HG03432 (cell line): ENCODE measurements at regions not wholly inside any gene's neighbourhood (a gene's known extent, or its start where the extent isn't known, plus 50 kb on each side); places are given as distances from the start of the nearest gene placed in this dataset.

ENCODE experiments used
- ATAC-seq: cut with Tn5 transposase; IDR thresholded peaks from one replicate; pipeline ENCODE4 v1.9.1; 2021; ENCODE audit warnings: mild to moderate bottlenecking, moderate library complexity; ENCODE audit not compliant: unreplicated experiment

DNA sequence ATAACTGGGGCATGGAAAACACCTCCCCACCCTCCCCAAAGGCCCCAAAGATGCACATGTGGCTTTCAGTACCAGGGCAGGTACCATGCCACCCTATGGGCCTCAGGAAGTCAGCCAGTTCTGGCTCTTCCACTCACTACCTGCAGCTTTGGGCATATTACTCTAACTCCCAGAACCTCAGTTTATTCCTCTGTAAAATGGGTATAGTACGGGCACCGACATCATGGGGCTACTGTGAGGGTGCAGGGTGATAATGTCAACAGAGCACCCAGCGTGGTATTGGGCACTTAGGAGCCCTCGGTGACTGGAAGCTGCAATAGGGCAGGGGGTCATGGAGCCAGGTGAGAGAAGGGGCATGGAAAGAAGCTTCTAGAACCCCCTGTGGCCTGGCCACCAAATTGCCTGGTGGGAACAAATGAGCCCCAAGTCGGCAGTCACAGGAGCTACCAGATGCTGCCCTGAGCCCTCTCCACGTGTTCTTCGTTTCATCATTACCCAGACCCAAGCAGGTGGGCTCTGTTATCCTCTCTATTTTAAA lies 512.1 kb downstream of the SHQ1 start:
- ATAC-seq, result no peak

DNA sequence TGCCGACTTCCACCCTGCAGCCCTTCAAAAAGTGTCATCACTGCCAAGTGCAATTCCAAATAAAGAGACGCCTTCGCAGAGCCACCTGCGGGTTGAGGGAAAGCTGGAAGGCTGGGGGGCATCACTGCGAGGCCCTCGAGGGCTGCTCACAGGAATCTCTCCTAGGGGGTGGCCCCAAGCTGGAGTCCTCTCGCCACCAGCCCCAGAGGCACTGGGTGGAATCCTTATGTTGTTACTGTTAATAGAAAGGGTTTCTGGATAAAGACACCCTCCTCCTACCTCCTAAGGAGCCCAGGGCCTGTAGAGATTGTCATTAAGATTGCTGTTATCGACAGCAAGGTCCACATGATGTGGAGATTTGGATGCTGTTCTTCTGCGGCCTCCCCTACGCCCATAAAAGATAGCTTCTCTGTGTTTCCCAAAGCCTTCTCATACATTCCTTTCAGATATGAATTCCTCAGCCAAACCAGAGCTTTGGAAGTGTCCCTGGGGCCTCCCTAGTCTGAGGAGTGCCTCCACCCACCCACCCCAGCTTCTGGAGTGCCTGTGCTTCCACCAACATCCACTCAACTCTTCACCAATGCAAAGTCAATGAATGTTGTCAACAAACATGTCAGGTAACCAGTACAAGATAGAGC lies 512.7 kb downstream of the SHQ1 start:
- no peak for ATAC-seq

GRCh38 chr3:72334681-72335457 lies 513.4 kb downstream of the SHQ1 start:
- no peak for ATAC-seq

DNA sequence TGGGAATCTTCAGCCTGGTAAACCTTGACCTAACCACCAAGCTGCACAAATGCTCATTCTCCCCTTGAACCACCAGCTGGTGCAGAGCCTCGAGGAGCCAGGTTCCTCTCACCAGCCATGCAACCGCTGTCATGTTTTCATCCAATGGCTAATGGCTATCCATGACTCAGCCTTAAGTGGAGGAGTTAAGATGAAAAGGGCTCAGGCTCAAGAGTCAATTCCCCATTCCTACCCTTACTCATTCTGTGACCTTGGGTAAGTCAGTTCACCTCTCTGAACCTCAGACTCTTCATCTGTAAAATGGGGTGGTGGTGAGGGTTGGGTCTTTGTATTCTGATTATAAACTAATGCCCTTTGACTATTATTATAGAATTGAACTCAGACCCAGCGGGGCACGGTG lies 515.6 kb downstream of the SHQ1 start:
- no peak for ATAC-seq

DNA sequence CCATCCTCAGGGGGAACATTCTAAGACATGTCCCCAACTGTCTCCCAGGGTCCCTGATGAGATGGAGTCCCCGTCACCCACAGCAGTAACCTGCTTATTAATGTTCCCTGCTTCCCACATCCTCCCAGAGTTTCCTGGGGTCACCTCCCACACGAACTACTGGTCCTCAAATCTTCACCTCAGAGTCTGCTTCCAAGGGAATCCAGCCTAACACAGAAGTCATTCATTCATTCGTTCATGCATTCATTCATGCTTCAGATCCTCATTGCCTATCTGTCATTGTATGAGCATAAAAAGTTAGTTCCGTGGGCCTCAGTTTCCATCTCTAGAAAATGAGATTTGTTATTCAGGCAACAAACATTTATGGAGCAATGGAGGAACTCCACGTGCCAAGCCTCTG lies 516.2 kb downstream of the SHQ1 start:
- ATAC-seq, result no peak

DNA sequence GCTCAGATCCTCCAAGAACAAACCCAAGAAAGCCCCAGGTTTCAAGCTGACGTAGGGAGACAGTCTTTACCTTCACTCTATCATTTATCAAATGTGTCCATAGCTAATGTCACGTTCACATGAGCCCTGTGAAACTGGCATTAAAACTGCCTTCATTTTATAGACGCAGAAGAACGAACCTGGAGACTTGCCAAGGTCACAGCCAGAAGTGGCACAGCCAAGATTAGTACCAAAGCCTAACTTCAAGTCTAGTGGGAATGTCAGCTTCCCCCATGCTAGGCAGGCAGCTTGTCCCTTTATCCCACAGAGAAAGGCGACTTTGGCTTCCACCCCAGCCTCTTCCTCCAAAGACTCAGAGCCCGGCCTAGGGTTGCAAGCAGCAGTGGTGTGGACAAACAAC lies 517.2 kb downstream of the SHQ1 start:
- ATAC-seq, result no peak

- no peak for ATAC-seq
These were observed 518.9 kb downstream of the SHQ1 start for GRCh38 chr3:72329354-72329753.

- ATAC-seq, result no peak
These were observed 519.4 kb downstream of the SHQ1 start for GRCh38 chr3:72328755-72329277.

DNA sequence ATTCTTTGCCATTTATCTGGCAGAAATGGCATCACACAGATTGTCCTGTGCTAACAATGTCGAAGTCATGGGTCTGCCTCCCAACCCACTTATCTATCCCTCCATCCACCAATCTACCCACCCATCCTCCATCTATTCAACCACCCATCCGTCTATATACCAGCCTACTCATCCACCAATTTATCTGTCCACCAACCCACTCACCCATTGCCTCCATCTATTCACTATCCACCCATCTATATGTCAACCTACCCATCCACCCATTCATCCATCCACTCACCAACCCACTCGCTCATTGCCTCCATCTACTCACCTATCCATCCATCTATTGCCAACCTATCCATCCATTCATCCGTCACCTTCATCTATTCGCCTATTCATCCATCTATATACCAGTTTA lies 521.2 kb downstream of the SHQ1 start:
- no peak for ATAC-seq

DNA sequence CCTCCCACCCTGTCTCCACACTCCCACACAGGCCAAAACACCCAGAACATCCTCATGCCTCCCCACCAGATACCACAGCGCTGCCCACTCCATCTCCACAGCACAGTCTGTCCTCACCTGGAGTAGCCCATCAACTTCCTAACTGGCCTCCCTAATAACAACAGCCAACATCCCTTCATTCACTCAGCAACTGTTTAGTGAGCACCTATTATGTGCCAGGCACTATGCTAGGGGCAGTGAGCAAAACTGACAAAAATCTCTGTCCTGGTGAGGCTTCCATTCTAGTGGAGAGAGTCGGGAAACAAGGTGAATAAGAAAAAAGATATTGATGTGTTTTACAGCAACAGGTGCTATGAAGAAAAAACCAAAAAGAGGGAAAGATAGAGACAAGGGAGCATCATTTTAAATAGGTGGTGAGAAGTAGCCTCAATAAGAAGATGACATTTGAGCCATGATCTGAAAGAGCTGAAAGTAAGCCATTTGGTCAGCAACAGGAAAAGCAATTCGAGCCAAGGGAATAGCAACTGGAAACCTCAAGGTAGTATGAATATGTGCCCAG lies 523.9 kb downstream of the SHQ1 start:
- ATAC-seq, result no peak

- no peak for ATAC-seq
These were observed 524.5 kb downstream of the SHQ1 start for GRCh38 chr3:72323773-72324172.

GRCh38 chr3:72322264-72322976 lies 525.8 kb downstream of the SHQ1 start:
- ATAC-seq, result no peak

GRCh38 chr3:72320955-72321303 lies 527.3 kb downstream of the SHQ1 start:
- ATAC-seq, result no peak

DNA sequence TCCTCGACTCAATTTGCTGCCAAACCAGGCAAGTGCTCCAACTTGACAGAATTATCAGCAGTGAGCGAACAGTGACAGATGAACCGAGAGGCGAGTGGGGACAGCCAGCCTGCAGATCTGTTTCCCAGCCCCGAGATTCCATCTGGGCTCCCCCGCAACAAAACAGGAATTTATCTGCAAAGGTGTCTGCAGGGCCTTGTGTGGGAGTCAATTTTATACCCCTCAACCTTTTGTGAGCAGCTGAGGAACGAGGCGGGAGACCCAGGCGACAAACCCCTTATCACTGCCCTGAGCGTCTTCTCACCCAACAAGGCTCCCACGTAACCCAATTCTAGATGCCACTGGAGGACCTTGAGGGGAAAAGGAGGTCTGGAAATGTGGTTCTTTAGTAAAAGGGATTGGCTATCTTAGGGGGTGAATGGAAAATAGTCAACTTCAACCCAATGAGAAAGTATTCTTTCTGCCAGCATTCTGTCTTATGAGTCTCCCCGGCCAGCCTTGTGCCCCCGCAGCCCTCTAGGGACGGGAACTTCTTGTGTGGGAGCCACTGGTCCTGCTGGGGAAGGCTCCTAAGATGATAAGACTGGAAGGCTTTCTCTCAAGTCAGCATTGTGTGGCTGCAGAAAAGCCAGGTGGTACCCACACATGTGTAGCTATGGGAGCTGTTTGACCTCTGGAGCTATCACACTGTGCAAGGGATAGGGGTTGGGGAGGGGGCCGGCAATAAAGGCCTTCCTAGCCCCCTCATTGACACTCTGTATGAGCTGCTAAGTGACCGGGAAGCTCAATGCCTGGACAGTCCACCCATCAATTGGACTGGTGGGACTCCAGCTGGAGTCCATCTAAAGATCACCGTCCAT lies 527.9 kb downstream of the SHQ1 start:
- no peak for ATAC-seq

- no peak for ATAC-seq
These were observed 528.8 kb downstream of the SHQ1 start for GRCh38 chr3:72319194-72320094.

GRCh38 chr3:72318504-72319193 lies 529.6 kb downstream of the SHQ1 start:
- ATAC-seq, result no peak

DNA sequence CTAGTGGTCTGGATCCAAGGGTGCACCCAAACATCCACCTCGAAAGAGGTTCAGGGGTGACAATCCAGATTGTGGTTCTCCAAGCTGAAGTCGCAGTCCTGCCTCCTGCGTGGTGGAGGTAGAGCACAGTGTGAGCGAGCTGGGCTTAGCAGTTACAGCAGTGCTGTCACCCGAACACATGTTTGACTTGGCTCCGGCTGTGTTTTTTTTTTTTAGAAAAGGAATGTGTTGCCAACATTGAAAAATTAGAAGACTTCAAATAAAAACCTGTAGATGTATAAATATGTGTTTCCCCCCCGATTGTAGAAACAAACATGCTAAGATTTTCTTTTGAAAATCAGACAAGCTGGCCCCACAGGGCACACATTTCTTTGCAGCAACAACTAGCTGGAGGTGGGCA lies 530.8 kb downstream of the SHQ1 start:
- ATAC-seq, result no peak

DNA sequence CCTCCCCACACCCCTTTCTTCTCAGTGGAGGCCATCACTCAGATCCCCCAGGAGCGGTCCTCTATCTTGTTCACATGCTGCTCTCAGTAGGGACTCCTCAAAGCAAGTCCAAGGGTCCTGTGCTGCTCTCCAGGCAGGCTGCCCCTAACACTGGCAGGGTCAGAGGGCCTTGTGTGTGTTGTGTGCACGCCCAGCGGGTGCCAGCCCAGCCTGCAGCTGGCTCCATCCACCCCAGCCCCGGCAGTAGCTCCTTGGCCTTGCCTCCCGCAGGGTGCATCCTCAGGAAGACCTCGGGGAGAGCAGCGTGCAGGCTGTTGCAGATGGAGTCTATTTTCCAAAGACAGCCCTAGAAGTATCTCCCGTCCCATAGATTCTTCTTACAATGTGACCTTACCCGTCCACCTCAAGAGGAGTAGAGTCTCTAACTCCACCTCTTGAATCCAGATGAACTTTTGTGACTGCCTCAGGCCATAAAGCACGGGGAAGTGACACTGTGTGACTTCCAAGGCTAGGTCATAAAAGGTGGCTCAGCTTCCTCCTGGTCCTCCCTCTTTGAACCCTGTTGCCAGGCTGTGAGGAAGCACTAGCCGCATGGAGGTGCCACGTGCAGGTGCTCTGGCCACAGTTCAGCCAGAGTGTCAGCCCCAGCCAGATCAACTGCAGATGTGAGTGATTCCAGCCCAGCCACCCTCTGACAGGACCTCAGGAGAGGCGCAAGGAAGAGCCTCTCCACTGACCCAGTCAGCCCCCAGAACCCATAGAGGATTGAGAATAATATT lies 531.6 kb downstream of the SHQ1 start:
- no peak for ATAC-seq
